Large intestine (tissue), 3 donors: ENCODE measurements at regions not wholly inside any gene's neighbourhood (a gene's known extent, or its start where the extent isn't known, plus 50 kb on each side); places are given as distances from the start of the nearest gene placed in this dataset.
"Not testable (repeated sequence)": the region's sequence is repeated elsewhere in the genome, so short reads cannot be mapped to it uniquely, and the experiment has no call there.

Source experiments
- DNase-seq, 2 donors: peaks; one replicate each; pipeline versions ENCODE4 v3.0.0 to v3.0.0-alpha.2; 2013
- H3K27ac ChIP-seq: one replicate; pipeline ENCODE4 v1.5.1; 2013; ENCODE audit warnings: low read length
- H3K27me3 ChIP-seq: 2 replicates; pipeline ENCODE4 v1.6.1; 2013; ENCODE audit warnings: low read length; ENCODE audit not compliant: control insufficient read depth, insufficient read depth
- H3K36me3 ChIP-seq: 2 replicates; pipeline ENCODE4 v1.6.1; 2013; ENCODE audit warnings: low read length; ENCODE audit not compliant: control insufficient read depth, insufficient read depth
- H3K4me1 ChIP-seq: one replicate; pipeline ENCODE4 v1.6.1; 2013; ENCODE audit warnings: low read length; ENCODE audit not compliant: control insufficient read depth, insufficient read depth
- H3K4me3 ChIP-seq: one replicate; pipeline ENCODE4 v1.5.1; 2013; ENCODE audit warnings: low read length
- H3K9me3 ChIP-seq: one replicate; pipeline ENCODE4 v1.6.1; 2013; ENCODE audit warnings: mild to moderate bottlenecking, low read depth, low read length, moderate library complexity; ENCODE audit not compliant: control insufficient read depth
- WGBS: methylation state at CpG from one replicate; pipeline ENCODE4 v1.1.5; 2013; ENCODE audit warnings: low lambda C conversion rate; ENCODE audit not compliant: insufficient coverage; 5-methylcytosine and 5-hydroxymethylcytosine counted together

- not testable (repeated sequence) for H3K36me3 ChIP-seq, H3K27me3 ChIP-seq, H3K4me1 ChIP-seq, H3K9me3 ChIP-seq, DNase-seq, H3K27ac ChIP-seq, H3K4me3 ChIP-seq
- WGBS: no CpG with 5 or more reads among the region's 3 CpGs
These were observed 725.6 kb downstream of the MATN1 start for GRCh38 chr1:29997818-29998217.

GRCh38 chr1:29993950-29994349 is 729.4 kb downstream of the MATN1 start:
- Histone ChIP-seq H3K4me1 (no peaks in the 10 kb centered on the region), H3K9me3 (no peaks in the 10 kb centered on the region), H3K27me3 (no peaks in the 10 kb centered on the region), H3K27ac (no peak overlapping the region), H3K36me3 (no peaks in the 10 kb centered on the region), H3K4me3 (no peak overlapping the region)
- no peak for DNase-seq

- H3K4me1 ChIP-seq: no peaks in the 10 kb centered on the region
- no CpG with 5 or more reads among the region's 3 CpGs for WGBS
- H3K36me3 ChIP-seq: no peaks in the 10 kb centered on the region
- H3K4me3 ChIP-seq: no peak overlapping the region
- no peaks in the 10 kb centered on the region for H3K27me3 ChIP-seq
- no peak overlapping the region for H3K27ac ChIP-seq
- DNase-seq: no peak
- no peaks in the 10 kb centered on the region for H3K9me3 ChIP-seq
These were observed 731.6 kb downstream of the MATN1 start for GRCh38 chr1:29991815-29992214.

GRCh38 chr1:29991025-29991424 is 732.4 kb downstream of the MATN1 start:
- peaks cover 5% of the 10 kb centered on the region for H3K4me1 ChIP-seq
- no peak for DNase-seq
- no peak overlapping the region for H3K4me3 ChIP-seq
- no peaks in the 10 kb centered on the region for H3K36me3 ChIP-seq
- H3K27ac ChIP-seq: no peak overlapping the region
- no peaks in the 10 kb centered on the region for H3K27me3 ChIP-seq
- WGBS: no CpG with 5 or more reads among the region's 15 CpGs
- no peaks in the 10 kb centered on the region for H3K9me3 ChIP-seq

- DNase-seq: no peak
- Histone ChIP-seq H3K36me3 (no peaks in the 10 kb centered on the region), H3K27me3 (no peaks in the 10 kb centered on the region), H3K27ac (no peak overlapping the region), H3K4me3 (no peak overlapping the region), H3K4me1 (peaks cover 10% of the 10 kb centered on the region), H3K9me3 (no peaks in the 10 kb centered on the region)
- no CpG with 5 or more reads among the region's 8 CpGs for WGBS
These were observed 733.1 kb downstream of the MATN1 start for GRCh38 chr1:29990304-29990703.

- no CpG with 5 or more reads among the region's 2 CpGs for WGBS
- Histone ChIP-seq H3K27me3 (no peaks in the 10 kb centered on the region), H3K27ac (no peak overlapping the region), H3K36me3 (no peaks in the 10 kb centered on the region), H3K4me1 (peaks cover 22% of the 10 kb centered on the region), H3K4me3 (no peak overlapping the region), H3K9me3 (no peaks in the 10 kb centered on the region)
- DNase-seq: peak; percentile 9 to 11
These were observed 736.4 kb downstream of the MATN1 start for GRCh38 chr1:29986986-29987385.

- no CpG with 5 or more reads among the region's 5 CpGs for WGBS
- H3K4me3 ChIP-seq: no peak overlapping the region
- no peaks in the 10 kb centered on the region for H3K9me3 ChIP-seq
- no peaks in the 10 kb centered on the region for H3K27me3 ChIP-seq
- H3K4me1 ChIP-seq: peaks cover 22% of the 10 kb centered on the region
- no peaks in the 10 kb centered on the region for H3K36me3 ChIP-seq
- peak in 1 of 2 donors; percentile 20 for DNase-seq
- H3K27ac ChIP-seq: peak overlapping the region; percentile 84
These were observed 737.8 kb downstream of the MATN1 start for GRCh38 chr1:29985606-29985945.

GRCh38 chr1:29984862-29985605 is 738.4 kb downstream of the MATN1 start:
- peak; percentile 69 to 79 for DNase-seq
- Histone ChIP-seq H3K9me3 (no peaks in the 10 kb centered on the region), H3K36me3 (no peaks in the 10 kb centered on the region), H3K4me1 (peaks cover 22% of the 10 kb centered on the region), H3K27ac (peak overlapping the region; percentile 84), H3K27me3 (no peaks in the 10 kb centered on the region), H3K4me3 (no peak overlapping the region)
- WGBS: 0% methylated on average over 1 of the region's 7 CpGs

GRCh38 chr1:29984166-29984861 is 739.1 kb downstream of the MATN1 start:
- Histone ChIP-seq H3K9me3 (no peaks in the 10 kb centered on the region), H3K27me3 (no peaks in the 10 kb centered on the region), H3K4me1 (peaks cover 22% of the 10 kb centered on the region), H3K36me3 (no peaks in the 10 kb centered on the region), H3K4me3 (no peak overlapping the region), H3K27ac (peak overlapping the region; percentile 84)
- peak in 1 of 2 donors; percentile 11 for DNase-seq
- WGBS: no CpG with 5 or more reads among the region's 11 CpGs

GRCh38 chr1:29983321-29983720 is 740.1 kb downstream of the MATN1 start:
- no peak for DNase-seq
- Histone ChIP-seq H3K9me3 (no peaks in the 10 kb centered on the region), H3K27me3 (no peaks in the 10 kb centered on the region), H3K36me3 (no peaks in the 10 kb centered on the region), H3K27ac (no peak overlapping the region), H3K4me1 (peaks cover 22% of the 10 kb centered on the region), H3K4me3 (no peak overlapping the region)
- WGBS: no CpG with 5 or more reads among the region's 7 CpGs
